ENCODE measurements at regions not wholly inside any gene's neighbourhood (a gene's known extent, or its start where the extent isn't known, plus 50 kb on each side); places are given as distances from the start of the nearest gene placed in this dataset.

- H3K4me3 ChIP-seq: no peak overlapping the region
- DNase-seq (ENCODE audit: low spot score in 2 of 2): no peak
- no peak for TF ChIP-seq CTCF (IDR thresholded peaks at IDR 0.05)
- peaks cover 0 to 3% (median 0%) of the 10 kb centered on the region in 3 donors for H3K36me3 ChIP-seq
- no peaks in the 10 kb centered on the region for H3K9me3 ChIP-seq
- no peak overlapping the region for H3K27ac ChIP-seq
- H3K4me1 ChIP-seq: peaks cover 0 to 29% (median 4%) of the 10 kb centered on the region in 4 donors
- no peaks in the 10 kb centered on the region for H3K27me3 ChIP-seq
- WGBS, 2 donors: 77 to 79% methylated on average over 21 of the region's 21 CpGs
Measured at GRCh38 chr16:85419503-85420408, 193.4 kb upstream of the GSE1 start.

GRCh38 chr16:85420501-85421337, 192.4 kb upstream of the GSE1 start:
- H3K4me1 ChIP-seq: peaks cover 0 to 29% (median 4%) of the 10 kb centered on the region in 4 donors
- WGBS, 2 donors: 40 to 50% methylated on average over 38 to 40 of the region's 42 CpGs
- DNase-seq (ENCODE audit: low spot score in 2 of 2): no peak

GRCh38 chr16:85421338-85422195, 191.6 kb upstream of the GSE1 start:
- TF ChIP-seq POLR2A (IDR thresholded peaks at IDR 0.05) (no peak), CTCF (IDR thresholded peaks at IDR 0.05) (no peak), EP300 (IDR thresholded peaks at IDR 0.05) (no peak)
- peaks cover 0 to 3% (median 0%) of the 10 kb centered on the region in 3 donors for H3K36me3 ChIP-seq
- DNase-seq (ENCODE audit: low spot score in 2 of 2): no peak
- no peak overlapping the region for H3K27ac ChIP-seq
- H3K27me3 ChIP-seq: no peaks in the 10 kb centered on the region
- H3K9me3 ChIP-seq: no peaks in the 10 kb centered on the region
- peaks cover 0 to 23% (median 4%) of the 10 kb centered on the region in 4 donors for H3K4me1 ChIP-seq
- H3K4me3 ChIP-seq: no peak overlapping the region
- 74 to 80% methylated on average over 23 to 24 of the region's 24 CpGs for WGBS, 2 donors

More at GRCh38 chr16:85420501-85421337, 192.4 kb upstream of the GSE1 start:
- Histone ChIP-seq H3K4me3 (no peak overlapping the region), H3K9me3 (no peaks in the 10 kb centered on the region), H3K36me3 (peaks cover 0 to 3% (median 0%) of the 10 kb centered on the region in 3 donors), H3K27me3 (no peaks in the 10 kb centered on the region), H3K27ac (no peak overlapping the region)
- TF ChIP-seq CTCF (IDR thresholded peaks at IDR 0.05) (peak; percentile 97 to 99 (median 98)), POLR2A (IDR thresholded peaks at IDR 0.05) (no peak)

- H3K27ac ChIP-seq: no peak overlapping the region
- no peak for DNase-seq (ENCODE audit: low spot score in 2 of 2)
- 26 to 28% methylated on average over 16 of the region's 16 CpGs for WGBS, 2 donors
- TF ChIP-seq EP300 (IDR thresholded peaks at IDR 0.05): no peak
- TF ChIP-seq CTCF (IDR thresholded peaks at IDR 0.05): no peak
- TF ChIP-seq POLR2A (IDR thresholded peaks at IDR 0.05): no peak
- H3K4me1 ChIP-seq: peaks cover 0 to 23% (median 4%) of the 10 kb centered on the region in 4 donors
- no peak overlapping the region for H3K4me3 ChIP-seq
- peaks cover 0 to 3% (median 0%) of the 10 kb centered on the region in 3 donors for H3K36me3 ChIP-seq
- no peaks in the 10 kb centered on the region for H3K27me3 ChIP-seq
- no peaks in the 10 kb centered on the region for H3K9me3 ChIP-seq
Measured at GRCh38 chr16:85422196-85422631, 190.9 kb upstream of the GSE1 start.
